Ectodermal cell (in vitro differentiated cells): ENCODE measurements at regions not wholly inside any gene's neighbourhood (a gene's known extent, or its start where the extent isn't known, plus 50 kb on each side); places are given as distances from the start of the nearest gene placed in this dataset.
"Not testable (repeated sequence)": the region's sequence is repeated elsewhere in the genome, so short reads cannot be mapped to it uniquely, and the experiment has no call there.

ENCODE experiments used
- H3K27ac ChIP-seq: 2 replicates; pipeline ENCODE4 v1.7.0; 2013; ENCODE audit warnings: mild to moderate bottlenecking, low read depth, low read length; ENCODE audit not compliant: insufficient read depth, poor library complexity, severe bottlenecking
- H3K27me3 ChIP-seq: 2 replicates; pipeline ENCODE4 v1.7.0; 2013; ENCODE audit warnings: mild to moderate bottlenecking, low read length; ENCODE audit not compliant: insufficient read depth, control insufficient read depth, poor library complexity, severe bottlenecking
- H3K36me3 ChIP-seq: one replicate; pipeline ENCODE4 v1.7.0; 2013; ENCODE audit warnings: low read length; ENCODE audit not compliant: control insufficient read depth, insufficient read depth
- H3K4me1 ChIP-seq: one replicate; pipeline ENCODE4 v1.7.0; 2013; ENCODE audit warnings: low read length; ENCODE audit not compliant: control insufficient read depth, insufficient read depth
- H3K4me3 ChIP-seq: 2 replicates; pipeline ENCODE4 v1.7.0; 2013; ENCODE audit warnings: low read depth, low read length, control low read depth; ENCODE audit not compliant: insufficient read depth
- H3K9me3 ChIP-seq: 2 replicates; pipeline ENCODE4 v1.7.0; 2013; ENCODE audit warnings: mild to moderate bottlenecking, low read length, moderate library complexity; ENCODE audit not compliant: control insufficient read depth
- WGBS, 2 experiments: methylation state at CpG; one replicate each; pipeline ENCODE4 v1.1.7; 2013; ENCODE audit warnings: missing lambda C conversion rate in 2 of 2; 5-methylcytosine and 5-hydroxymethylcytosine counted together

- not testable (repeated sequence) for H3K9me3 ChIP-seq, H3K27ac ChIP-seq, H3K36me3 ChIP-seq, H3K27me3 ChIP-seq, H3K4me1 ChIP-seq, H3K4me3 ChIP-seq
- 94 to 95% methylated on average over 40 of the region's 40 CpGs for WGBS, 2 experiments
Observed at GRCh38 chr13:46437808-46438404, 50.9 kb upstream of the RUBCNL start.
